ENCODE measurements at regions not wholly inside any gene's neighbourhood (a gene's known extent, or its start where the extent isn't known, plus 50 kb on each side); places are given as distances from the start of the nearest gene placed in this dataset.

- TF ChIP-seq CTCF (IDR thresholded peaks at IDR 0.05; ENCODE audit: low read length) (no peak), EZH2phosphoT487 (IDR thresholded peaks at IDR 0.05; ENCODE audit: low read length) (no peak), EZH2 (optimal IDR thresholded peaks at IDR 0.05; ENCODE audit: low read depth, low read length) (no peak)
Observed at GRCh38 chr5:91255396-91256141, 127.5 kb downstream of the ARRDC3 start.
